Nephron (organoid): ENCODE measurements at regions not wholly inside any gene's neighbourhood (a gene's known extent, or its start where the extent isn't known, plus 50 kb on each side); places are given as distances from the start of the nearest gene placed in this dataset.

ENCODE experiments used
- H3K27ac Mint-ChIP-seq, 3 experiments: 2 replicates each; pipeline ENCODE4 v1.8.0; 2020; ENCODE audit warnings: mixed read lengths in 3 of 3, mild to moderate bottlenecking in 2 of 3, moderate library complexity in 1 of 3
- H3K27me3 Mint-ChIP-seq: 2 replicates; pipeline ENCODE4 v1.8.0; 2021; ENCODE audit warnings: low read depth, mild to moderate bottlenecking, moderate library complexity, mixed read lengths
- H3K36me3 Mint-ChIP-seq: 2 replicates; pipeline ENCODE4 v1.8.0; 2020; ENCODE audit warnings: low read depth, mixed read lengths
- H3K4me1 Mint-ChIP-seq: 2 replicates; pipeline ENCODE4 v1.8.0; 2020; ENCODE audit warnings: mixed read lengths
- H3K4me3 Mint-ChIP-seq, 3 experiments: 2 replicates each; pipeline ENCODE4 v1.8.0; 2020; ENCODE audit warnings: mild to moderate bottlenecking in 3 of 3, mixed read lengths in 3 of 3, moderate library complexity in 2 of 3
- H3K9me3 Mint-ChIP-seq: 2 replicates; pipeline ENCODE4 v1.8.0; 2020; ENCODE audit warnings: mixed read lengths
- CTCF ChIP-seq, 3 experiments: fragments of 200-600 bp; sonication (generic); IDR thresholded peaks; one replicate each; pipeline ENCODE4 v1.5.0; 2021; ENCODE audit warnings: antibody characterized with exemption in 3 of 3; ENCODE audit not compliant: unreplicated experiment in 3 of 3

GRCh38 chr15:96521386-96521785 lies 190.9 kb downstream of the NR2F2 start:
- Mint-ChIP-seq H3K4me1 (no peaks in the 10 kb centered on the region), H3K9me3 (peaks cover 34% of the 10 kb centered on the region), H3K27ac (no peak overlapping the region), H3K4me3 (no peak overlapping the region), H3K27me3 (peaks cover 8% of the 10 kb centered on the region), H3K36me3 (peaks cover 18% of the 10 kb centered on the region)
- no peak for TF ChIP-seq CTCF (IDR thresholded peaks at IDR 0.05; ENCODE audit: unreplicated experiment in 3 of 3)

GRCh38 chr15:96524676-96525417 lies 194.3 kb downstream of the NR2F2 start:
- Mint-ChIP-seq H3K4me1 (no peaks in the 10 kb centered on the region), H3K9me3 (peaks cover 16% of the 10 kb centered on the region), H3K27ac (no peak overlapping the region), H3K27me3 (peaks cover 6% of the 10 kb centered on the region), H3K36me3 (peaks cover 10% of the 10 kb centered on the region), H3K4me3 (no peak overlapping the region)
- no peak for TF ChIP-seq CTCF (IDR thresholded peaks at IDR 0.05; ENCODE audit: unreplicated experiment in 3 of 3)

- Mint-ChIP-seq H3K4me3 (no peak overlapping the region), H3K9me3 (no peaks in the 10 kb centered on the region), H3K4me1 (no peaks in the 10 kb centered on the region), H3K27ac (peak overlapping the region in 1 of 3 experiments; percentile 24), H3K27me3 (peaks cover 10% of the 10 kb centered on the region), H3K36me3 (no peaks in the 10 kb centered on the region)
- TF ChIP-seq CTCF (IDR thresholded peaks at IDR 0.05; ENCODE audit: unreplicated experiment in 3 of 3) = no peak
These were observed 204.6 kb downstream of the NR2F2 start for GRCh38 chr15:96535148-96535547.

- Mint-ChIP-seq H3K27me3 (peaks cover 8% of the 10 kb centered on the region), H3K4me3 (no peak overlapping the region), H3K36me3 (no peaks in the 10 kb centered on the region), H3K27ac (peak overlapping the region in 1 of 3 experiments; percentile 8), H3K4me1 (no peaks in the 10 kb centered on the region), H3K9me3 (no peaks in the 10 kb centered on the region)
- TF ChIP-seq CTCF (IDR thresholded peaks at IDR 0.05; ENCODE audit: unreplicated experiment in 3 of 3) = no peak
These were observed 208.0 kb downstream of the NR2F2 start for GRCh38 chr15:96538491-96538890.

- H3K9me3 Mint-ChIP-seq = no peaks in the 10 kb centered on the region
- no peak for TF ChIP-seq CTCF (IDR thresholded peaks at IDR 0.05; ENCODE audit: unreplicated experiment in 3 of 3)
These were observed 209.8 kb downstream of the NR2F2 start for GRCh38 chr15:96540283-96540682.

More at GRCh38 chr15:96540283-96540682, 209.8 kb downstream of the NR2F2 start:
- H3K4me1 Mint-ChIP-seq = no peaks in the 10 kb centered on the region
- peaks cover 11% of the 10 kb centered on the region for H3K27me3 Mint-ChIP-seq
- H3K27ac Mint-ChIP-seq = no peak overlapping the region
- H3K4me3 Mint-ChIP-seq = no peak overlapping the region
- no peaks in the 10 kb centered on the region for H3K36me3 Mint-ChIP-seq
